MM.1S (cell line): ENCODE measurements at regions not wholly inside any gene's neighbourhood (a gene's known extent, or its start where the extent isn't known, plus 50 kb on each side); places are given as distances from the start of the nearest gene placed in this dataset.

Source experiments
- EZH2 ChIP-seq: fragments of 300-600 bp; sonication (generic); optimal IDR thresholded peaks from 2 replicates; pipeline ENCODE3; 2017; ENCODE audit warnings: low read depth, mild to moderate bottlenecking, antibody characterized with exemption, low read length, mixed read lengths
- TF ChIP-seq, protein P1 (sequence below): fragments of 300-600 bp; sonication (generic); IDR thresholded peaks from 2 replicates; pipeline ENCODE4 v1.5.1; 2016; ENCODE audit warnings: antibody characterized with exemption, low read length, mixed read lengths

- TF ChIP-seq EZH2, result no peak
- TF ChIP-seq, protein P1, sequence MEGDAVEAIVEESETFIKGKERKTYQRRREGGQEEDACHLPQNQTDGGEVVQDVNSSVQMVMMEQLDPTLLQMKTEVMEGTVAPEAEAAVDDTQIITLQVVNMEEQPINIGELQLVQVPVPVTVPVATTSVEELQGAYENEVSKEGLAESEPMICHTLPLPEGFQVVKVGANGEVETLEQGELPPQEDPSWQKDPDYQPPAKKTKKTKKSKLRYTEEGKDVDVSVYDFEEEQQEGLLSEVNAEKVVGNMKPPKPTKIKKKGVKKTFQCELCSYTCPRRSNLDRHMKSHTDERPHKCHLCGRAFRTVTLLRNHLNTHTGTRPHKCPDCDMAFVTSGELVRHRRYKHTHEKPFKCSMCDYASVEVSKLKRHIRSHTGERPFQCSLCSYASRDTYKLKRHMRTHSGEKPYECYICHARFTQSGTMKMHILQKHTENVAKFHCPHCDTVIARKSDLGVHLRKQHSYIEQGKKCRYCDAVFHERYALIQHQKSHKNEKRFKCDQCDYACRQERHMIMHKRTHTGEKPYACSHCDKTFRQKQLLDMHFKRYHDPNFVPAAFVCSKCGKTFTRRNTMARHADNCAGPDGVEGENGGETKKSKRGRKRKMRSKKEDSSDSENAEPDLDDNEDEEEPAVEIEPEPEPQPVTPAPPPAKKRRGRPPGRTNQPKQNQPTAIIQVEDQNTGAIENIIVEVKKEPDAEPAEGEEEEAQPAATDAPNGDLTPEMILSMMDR, result no peak
Measured at GRCh38 chr7:119758254-119758653, 514.7 kb upstream of the KCND2 start.
